ENCODE measurements at regions not wholly inside any gene's neighbourhood (a gene's known extent, or its start where the extent isn't known, plus 50 kb on each side); places are given as distances from the start of the nearest gene placed in this dataset.
"Not testable (repeated sequence)": the region's sequence is repeated elsewhere in the genome, so short reads cannot be mapped to it uniquely, and the experiment has no call there.

DNA sequence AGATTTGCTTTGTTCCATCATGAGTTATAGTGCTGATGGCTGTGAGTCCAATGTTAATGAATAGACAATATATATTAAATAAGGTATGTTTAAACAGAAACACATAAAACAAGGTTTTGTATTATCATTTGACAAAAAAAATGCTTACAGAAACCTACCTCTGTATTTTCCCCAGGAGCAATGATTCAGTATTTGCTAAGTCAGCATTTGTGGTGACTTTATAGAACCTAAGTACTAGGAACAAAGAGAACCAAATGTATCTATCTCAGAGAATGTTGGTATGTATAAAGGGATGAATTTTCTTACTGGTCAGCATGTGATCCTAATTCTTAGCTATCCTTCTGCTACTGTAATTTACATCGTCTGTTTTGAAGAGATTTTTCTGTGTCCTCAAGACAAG is 421.5 kb upstream of the SEL1L start:
- no peak for DNase-seq (ENCODE audit: low spot score)

DNA sequence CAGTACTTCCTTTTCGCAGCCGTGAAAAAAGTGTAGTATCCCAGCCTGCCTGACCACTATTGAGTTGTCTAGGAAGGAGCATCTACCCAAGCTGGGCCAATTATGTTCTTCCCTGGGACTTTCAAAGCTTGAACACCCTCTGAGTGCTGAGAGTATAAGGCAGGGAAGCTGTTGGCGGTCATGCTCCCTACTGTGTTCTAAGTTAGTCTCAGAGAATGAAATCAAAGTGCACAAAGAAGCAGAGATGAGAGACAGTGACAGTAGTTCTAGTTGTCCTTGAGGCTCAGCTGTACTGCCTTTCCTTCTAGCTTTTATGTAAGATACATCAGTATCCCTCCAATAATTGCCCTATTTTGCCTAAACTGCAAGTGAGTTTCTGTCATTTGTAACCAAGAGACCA is 427.1 kb upstream of the SEL1L start:
- DNase-seq (ENCODE audit: low spot score) = no peak

DNA sequence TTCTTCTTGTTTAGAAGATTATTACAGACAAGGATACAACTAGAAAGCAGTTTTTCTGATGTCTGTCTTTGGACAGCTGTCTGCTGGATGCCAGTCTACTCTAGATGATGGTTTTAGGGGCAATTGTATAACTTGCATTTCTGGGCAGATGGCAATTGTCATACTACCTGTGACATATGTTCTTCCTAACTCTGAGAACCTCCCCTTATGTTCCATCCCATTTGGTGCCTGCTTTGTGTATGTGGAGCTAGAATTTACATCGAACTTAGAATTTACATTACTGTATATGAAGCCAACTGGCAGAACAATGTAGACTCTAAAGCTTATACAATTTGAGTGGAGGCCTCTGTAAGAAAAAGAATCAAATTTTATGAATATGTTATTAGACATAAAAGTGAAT is 430.2 kb upstream of the SEL1L start:
- DNase-seq (ENCODE audit: low spot score) = no peak

DNA sequence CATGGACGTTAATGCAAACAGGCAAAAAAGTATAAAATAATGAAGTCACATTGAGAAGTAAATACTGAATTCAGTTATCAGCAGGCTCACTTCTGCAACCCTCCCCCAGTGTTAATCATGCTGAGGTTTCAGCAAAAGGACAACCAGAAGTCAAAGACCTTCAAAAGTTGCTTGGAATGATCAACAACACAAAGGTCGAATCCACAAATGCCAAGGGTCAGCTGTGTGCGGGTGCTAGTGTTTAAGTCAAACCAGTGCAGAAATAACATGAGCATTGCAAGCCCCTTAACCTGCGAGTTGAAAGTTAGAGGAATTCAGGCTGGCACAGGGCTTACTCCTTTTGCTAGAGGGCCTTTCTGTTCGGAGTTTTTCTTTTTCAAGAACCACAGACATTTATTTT is 436.7 kb upstream of the SEL1L start:
- DNase-seq (ENCODE audit: low spot score) = no peak

DNA sequence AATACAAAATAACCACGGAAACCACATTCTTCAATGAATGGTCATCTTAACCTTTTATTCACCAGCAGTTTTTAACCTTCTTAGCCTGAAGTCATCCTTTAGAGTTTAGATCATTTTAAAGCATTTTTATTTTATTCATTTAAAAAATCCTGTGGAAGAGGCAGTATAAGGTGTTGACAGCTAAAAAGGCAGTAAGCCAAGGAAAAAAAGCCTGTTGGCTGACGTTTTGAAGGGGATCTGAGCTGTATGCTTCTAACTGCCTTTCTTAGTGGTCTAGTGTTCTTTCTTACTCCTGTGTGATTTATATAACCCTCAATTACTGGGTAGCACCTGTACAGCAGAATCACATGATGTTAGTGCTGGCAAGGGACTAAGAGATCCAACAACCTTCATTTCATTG is 438.3 kb upstream of the SEL1L start:
- no peak for DNase-seq (ENCODE audit: low spot score)

DNA sequence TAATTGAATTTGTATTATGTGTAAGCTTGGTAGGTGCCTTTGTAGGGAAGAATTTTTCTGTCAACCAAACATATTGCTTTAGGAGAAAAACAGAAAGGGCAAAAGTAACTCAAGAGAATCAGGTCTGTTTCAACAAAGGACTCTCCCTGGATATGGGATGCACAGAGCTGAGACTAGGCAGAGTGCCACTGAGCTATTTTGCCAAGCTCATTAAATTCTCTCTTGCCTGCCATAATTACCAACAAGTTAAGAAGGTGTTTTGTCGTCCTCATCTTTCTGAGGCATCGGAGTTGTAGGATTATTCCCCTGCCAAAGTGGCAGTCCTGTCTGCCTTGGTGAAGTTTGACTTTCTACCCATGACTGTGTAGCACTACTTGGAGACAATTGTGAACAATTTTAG is 438.9 kb upstream of the SEL1L start:
- DNase-seq (ENCODE audit: low spot score) = no peak

DNA sequence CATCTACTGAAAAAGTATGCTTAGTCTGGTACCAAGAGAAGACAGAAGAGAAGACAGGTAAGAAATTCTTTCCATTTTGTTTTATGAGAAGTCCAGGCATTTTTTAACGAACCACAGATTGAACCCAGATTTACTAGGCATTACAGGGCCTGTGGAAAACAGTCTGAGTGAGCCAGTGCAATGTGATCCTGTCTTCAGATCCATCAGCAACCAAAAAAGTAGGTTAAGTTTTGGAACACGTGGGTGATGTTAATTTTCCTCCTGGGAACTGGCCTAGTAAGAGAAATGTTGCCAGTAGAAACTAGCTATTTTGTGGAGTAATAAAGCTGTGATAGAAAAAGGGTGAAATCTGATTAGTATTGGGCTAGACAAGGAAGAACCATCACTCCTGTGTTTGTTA is 440.9 kb upstream of the SEL1L start:
- no peak for DNase-seq (ENCODE audit: low spot score)

DNA sequence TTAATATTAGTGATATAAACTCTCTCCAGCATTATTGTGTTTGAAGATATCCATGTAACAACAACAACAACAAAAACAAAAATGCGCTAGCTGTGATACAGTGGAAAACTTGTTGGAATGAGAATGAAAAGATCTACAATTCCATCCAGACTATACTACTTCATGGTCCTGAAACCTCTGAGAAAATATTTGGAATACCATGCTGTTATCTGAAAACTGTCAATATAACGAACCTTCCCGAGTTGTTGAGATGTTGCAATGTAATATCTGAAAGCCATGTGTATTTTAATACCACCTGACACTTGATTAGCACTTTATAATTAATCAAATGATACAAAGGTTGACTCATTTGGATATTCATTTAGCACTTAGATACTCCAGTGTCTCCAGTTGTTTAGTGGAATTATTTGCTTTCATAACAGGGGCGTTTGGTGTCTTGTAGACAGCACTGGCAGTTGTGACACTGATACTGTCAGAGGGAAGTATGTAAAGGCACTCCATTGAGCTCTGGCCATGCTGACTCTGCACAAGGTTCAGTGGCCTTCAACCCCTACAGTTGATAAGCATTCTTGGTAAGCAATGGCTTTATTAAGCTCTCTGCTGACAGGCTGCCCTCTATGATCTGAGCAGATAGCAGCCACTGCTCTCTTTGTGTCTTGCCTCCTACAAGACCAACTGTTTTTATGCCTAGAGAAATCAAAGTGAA is 447.1 kb upstream of the SEL1L start:
- DNase-seq (ENCODE audit: low spot score) = no peak

DNA sequence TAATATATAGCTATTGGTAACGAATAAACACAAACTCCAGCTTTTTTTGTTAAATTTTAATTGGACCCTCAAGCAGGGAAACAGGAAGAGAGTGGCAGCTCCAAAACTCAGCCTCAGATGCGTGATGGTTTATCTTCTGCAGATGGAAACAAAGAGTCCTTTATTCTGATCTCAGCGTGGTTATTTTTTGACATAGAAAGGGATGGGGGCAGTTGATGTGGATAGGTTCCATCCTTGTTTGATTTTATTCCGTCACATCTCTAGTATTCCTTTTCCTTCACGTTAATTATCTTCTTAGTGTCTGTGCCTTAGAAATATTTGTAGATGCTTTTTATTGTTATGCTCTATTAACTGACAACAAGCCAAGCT is 447.6 kb upstream of the SEL1L start:
- peak; percentile 11 for DNase-seq (ENCODE audit: low spot score)

DNA sequence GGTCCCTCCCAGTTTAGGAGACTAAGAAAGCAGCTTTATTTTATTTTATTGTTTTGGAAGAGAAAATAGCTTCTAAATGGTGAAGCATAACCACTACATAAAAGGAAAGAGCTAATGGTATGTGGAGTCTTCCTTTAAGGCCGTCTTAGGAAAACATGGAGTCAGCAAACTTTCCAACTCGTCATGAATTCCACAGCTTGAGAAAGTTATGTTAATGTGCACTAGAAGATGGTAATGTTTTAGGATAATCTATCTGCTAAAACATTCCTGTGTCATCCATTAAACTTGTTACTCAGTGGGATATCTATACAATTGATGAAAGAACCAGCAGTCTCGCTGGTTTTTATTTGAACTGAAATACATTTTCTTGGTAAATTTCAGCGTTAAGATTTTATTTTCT is 448.4 kb upstream of the SEL1L start:
- no peak for DNase-seq (ENCODE audit: low spot score)

DNA sequence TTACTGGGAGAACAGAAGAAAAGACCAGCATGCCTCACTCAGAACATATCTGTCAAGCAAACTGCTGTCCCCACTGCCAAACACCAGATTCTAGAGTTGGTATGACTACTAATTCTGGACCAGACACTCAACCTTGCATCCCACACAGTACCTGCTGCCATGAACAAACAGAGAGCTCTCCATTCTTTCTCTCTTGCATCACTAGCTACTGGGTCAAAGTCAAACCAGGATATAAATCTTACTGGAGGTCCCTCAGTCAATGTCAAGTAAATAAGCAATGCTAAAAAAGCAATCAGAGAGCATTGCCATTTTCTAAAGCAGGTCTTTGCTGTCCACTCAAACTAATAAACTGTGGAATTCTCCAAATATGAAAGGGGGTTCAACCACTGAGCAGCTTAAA is 452.4 kb upstream of the SEL1L start:
- peak; percentile 8 for DNase-seq (ENCODE audit: low spot score)

DNA sequence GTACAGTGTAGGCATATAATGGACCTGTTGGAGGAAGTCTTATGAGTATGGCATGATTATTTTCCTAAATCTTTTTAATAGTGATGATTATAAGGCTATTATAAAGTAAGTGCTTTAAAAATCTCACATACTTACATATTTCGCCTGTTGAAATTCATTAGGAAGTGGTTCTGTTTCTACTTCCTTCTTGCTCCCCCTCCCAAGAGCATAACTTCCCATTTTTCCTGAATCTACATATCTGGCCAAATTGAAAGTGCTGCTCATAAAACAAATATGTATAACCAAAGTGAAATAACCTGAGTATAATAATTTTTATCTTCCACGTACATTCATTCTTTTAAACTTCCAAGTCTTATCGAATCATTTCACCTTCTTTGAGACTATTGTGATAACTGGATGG is 455.6 kb upstream of the SEL1L start:
- DNase-seq (ENCODE audit: low spot score) = no peak

DNA sequence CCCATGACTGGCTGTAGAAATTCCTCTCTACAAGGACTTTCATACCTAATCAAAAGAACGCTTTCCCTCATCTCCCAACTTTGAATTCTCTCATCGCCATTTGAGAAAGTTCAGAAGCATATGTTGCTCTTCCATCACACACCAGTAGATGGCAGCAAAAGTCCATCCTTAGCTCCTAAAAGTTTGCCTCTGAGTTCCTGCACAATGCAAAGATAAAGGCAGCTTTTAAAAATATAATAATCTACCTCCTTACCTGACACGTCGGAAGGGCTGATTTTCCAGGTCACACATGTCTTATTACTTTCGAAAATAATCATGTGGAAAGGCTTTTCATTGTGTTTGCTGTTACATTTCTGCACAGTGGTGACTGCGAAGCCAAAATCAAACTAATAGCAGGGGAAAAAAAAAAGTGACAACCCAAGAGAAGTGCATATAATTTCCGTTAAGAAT is 456.7 kb upstream of the SEL1L start:
- DNase-seq (ENCODE audit: low spot score) = peak; percentile 85

DNA sequence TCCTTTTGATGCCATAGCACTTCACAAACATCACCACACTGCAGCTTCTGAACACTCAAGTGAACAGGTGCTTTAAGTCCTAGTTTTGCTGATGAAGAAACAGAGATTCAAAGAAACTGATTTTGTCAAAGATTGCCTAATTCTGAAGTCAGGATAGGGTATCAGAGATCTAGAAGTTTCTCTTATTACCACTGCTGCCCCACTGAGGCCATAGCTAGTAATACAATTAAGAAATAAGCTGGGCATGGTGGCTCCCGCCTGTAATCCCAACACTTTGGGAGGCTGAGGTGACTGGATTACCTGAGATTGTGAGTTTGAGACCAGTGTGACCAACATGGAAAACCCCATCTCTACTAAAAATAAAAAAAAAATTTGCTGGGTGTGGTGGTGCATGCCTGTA is 458.3 kb upstream of the SEL1L start:
- DNase-seq (ENCODE audit: low spot score) = no peak

DNA sequence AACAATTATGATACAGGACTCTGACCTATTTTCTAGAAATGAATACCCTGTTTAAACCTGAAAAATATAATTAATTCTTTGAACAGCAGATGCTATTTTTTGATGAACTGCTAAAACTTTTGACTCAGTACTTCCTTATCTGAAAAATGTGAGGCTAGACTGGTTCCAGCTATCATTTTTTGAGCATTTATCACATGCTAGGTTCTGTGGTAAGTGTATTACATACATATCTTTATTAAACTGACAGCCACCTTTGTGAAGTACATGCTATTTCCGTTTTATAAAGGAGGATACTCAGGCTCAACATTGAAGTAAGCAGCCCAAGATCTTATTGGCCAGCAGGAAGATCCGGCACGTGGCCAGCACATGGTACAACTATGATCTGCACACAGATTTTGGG is 459.8 kb upstream of the SEL1L start:
- DNase-seq (ENCODE audit: low spot score) = no peak

DNA sequence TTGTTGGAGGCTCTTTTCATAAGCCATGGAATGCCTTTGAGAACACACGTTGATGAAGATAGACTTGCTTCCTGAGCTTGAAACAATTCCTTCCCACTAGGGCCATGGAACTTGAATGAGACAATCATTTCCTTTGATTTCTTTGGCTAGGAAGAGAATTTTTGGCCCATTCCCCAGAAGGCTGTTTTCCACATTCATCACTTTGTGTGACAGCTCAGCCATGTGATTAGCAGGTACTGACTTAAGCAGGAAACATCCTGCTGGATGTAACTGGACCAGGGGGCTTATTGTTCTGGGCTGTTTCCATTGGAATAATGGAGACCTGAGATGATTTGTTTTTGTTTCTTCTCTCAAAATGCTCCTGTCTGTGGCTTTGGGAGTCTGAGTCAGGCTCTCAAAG is 469.8 kb upstream of the SEL1L start:
- DNase-seq (ENCODE audit: low spot score) = no peak

DNA sequence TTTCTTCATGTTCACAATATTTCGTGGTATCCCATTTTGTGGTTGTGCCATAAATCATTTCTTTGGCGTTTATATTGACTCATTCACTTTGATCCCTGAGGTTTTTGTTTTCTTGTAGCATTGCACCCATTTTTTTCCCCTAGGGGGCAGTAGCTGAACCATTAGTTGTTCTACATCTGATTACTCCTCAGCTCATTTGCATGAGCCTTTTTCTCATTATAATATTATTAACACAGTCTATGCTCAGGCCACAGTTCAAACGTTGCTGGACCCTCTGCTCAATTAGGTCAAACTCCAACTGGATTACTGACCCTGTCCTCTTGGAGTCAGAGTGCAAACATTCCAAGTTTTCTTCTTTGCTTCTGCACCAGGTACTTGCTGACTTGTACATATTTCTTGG is 475.4 kb upstream of the SEL1L start:
- no peak for DNase-seq (ENCODE audit: low spot score)

GRCh38 chr14:82009993-82010392 is 476.3 kb upstream of the SEL1L start:
- DNase-seq (ENCODE audit: low spot score) = no peak

DNA sequence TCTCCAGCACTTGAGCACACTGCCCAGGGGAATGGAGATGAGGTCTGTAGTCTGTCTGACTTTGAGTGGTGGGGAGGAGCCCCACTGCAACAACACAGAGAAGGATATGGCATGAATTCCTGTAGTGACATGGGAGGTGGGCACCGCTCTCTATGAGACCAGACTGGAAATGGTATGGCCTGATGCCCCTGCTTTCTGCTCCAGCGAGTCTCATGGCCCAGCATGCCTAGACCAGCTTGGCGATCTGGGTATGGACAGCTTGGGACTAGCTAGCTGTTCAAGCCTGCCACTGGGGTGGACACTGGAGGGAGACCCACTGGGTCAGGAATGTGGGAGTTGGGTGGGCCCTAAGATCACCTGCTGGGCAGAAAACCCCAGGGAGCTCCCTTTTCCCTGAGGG is 477.8 kb upstream of the SEL1L start:
- DNase-seq (ENCODE audit: low spot score) = no peak

DNA sequence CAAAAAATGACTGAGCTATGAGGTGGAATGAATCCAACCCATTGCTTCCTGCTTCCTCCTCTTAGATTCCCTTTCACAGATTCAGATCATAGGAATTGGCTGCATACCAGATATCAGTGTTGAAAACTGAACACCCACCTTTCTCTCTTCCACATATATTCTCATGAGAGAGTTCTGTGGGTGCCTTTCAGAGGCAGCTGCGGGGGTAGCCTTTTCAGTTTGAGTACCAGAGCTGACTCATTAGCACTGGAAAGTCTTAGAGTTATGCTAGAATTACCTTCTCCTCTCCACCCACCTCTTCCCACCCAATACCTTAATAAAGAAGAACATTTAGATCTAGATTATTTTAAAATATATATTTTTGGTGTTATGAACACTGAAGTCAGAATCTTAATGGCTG is 495.4 kb upstream of the SEL1L start:
- peak; percentile 34 for DNase-seq (ENCODE audit: low spot score)

DNA sequence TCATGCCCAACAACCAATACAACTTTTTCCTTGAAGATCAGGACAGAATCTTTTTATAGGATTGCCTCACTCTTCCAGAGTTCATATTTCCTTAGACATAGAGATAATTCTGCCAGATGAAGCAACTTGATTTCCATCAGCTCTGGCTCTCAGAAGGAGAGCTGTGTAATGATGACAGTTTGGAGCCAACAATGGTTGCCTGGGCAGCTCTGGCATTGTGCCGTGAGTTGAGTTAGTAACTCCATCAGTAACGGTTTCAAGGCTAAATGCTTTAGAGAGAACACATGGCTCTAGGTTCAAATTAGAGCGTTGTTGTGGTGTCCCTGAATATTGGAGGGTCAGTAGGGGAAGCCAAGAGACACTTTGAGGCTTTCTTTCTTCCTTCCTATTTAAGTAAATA is 501.7 kb upstream of the SEL1L start:
- no peak for DNase-seq (ENCODE audit: low spot score)

GRCh38 chr14:82038066-82038465 is 504.4 kb upstream of the SEL1L start:
- DNase-seq (ENCODE audit: low spot score) = not testable (repeated sequence)

- no peak for DNase-seq (ENCODE audit: low spot score)
Observed at GRCh38 chr14:82045339-82045738, 511.7 kb upstream of the SEL1L start.

DNA sequence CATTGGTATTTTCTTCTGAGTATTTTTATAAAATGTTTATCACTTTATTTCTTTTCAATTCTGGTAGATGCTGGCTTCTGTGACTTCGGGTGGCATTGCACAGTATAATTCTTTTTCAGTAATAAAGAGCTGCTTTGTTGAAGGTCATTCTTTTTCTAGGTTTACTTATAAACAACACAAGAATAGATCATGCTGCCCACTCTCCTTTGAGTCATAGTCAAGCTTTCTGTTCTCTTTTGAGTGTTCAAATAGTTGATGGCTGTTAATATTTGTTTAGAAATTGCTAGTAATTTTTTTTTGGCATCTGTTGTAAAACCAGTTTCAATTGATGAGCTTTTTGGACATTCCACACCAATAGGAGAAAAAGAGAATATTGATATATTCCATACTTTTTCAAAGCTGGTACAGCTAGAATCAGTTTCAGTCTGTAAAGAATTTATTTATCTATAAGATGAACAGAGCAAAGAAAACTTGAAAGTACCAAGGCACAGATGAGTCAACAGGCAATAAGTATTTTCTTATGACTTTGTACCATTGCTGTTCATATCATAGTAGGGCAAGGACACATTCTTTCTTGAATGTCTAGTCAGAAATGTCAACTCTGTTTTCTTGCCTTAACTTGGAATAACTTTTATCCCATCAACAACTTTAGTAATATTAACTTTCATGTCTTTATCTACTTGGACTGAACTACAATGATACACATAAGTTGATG is 513.0 kb upstream of the SEL1L start:
- DNase-seq (ENCODE audit: low spot score) = no peak

Data from Ammon's horn (tissue), 1 donor.